B cell (primary cell): ENCODE measurements at regions not wholly inside any gene's neighbourhood (a gene's known extent, or its start where the extent isn't known, plus 50 kb on each side); places are given as distances from the start of the nearest gene placed in this dataset.

ENCODE experiments used
- ATAC-seq: fragments of 200-7000 bp; cut with Tn5 transposase; one replicate; pipeline ENCODE4 v1.10.0; 2021; ENCODE audit warnings: low read depth, mild to moderate bottlenecking, moderate number of reproducible peaks, moderate library complexity
- CTCF ChIA-PET: fragments of 350-600 bp; sonication (Branson Sonifier 250); formaldehyde crosslinking; loops from one replicate; lab custom pipeline; 2021; ENCODE audit warnings: antibody characterized with exemption, inconsistent platforms; lab: Charles Lee
- POLR2A ChIA-PET: fragments of 350-600 bp; sonication (Branson Sonifier 250); formaldehyde crosslinking; loops from one replicate; lab custom pipeline; 2021; ENCODE audit warnings: antibody characterized with exemption; lab: Charles Lee
- DNase-seq: peaks from one replicate; pipeline ENCODE4 v3.0.0; 2013
- H2AFZ ChIP-seq: 2 replicates; pipeline ENCODE4 v1.6.1; 2012; ENCODE audit warnings: mild to moderate bottlenecking, low read depth, low read length; ENCODE audit not compliant: insufficient read depth, poor library complexity, severe bottlenecking
- H3K27ac ChIP-seq, 2 donors: 1 replicate in 1 of 2; 2 replicates in 1 of 2; pipeline ENCODE4 v1.5.1; 2012 to 2013; ENCODE audit warnings: low read length in 2 of 2, mild to moderate bottlenecking in 2 of 2, moderate library complexity in 1 of 2
- H3K27me3 ChIP-seq, 4 experiments: fragments of 200-600 bp in 1 of 4; sonication (generic) in 1 of 4; replicated peaks in 1 of 4; 1 replicate in 2 of 4; 2 replicates in 2 of 4; pipeline versions ENCODE4 v1.6.1 to v1.7.0; 2013 to 2016; ENCODE audit warnings: low read length in 3 of 4, mild to moderate bottlenecking in 2 of 4, mixed read lengths in 1 of 4, moderate library complexity in 1 of 4; ENCODE audit not compliant: insufficient read depth in 4 of 4, control insufficient read depth in 3 of 4; ENCODE audit errors: control extremely low read depth in 1 of 4
- H3K36me3 ChIP-seq, 2 experiments: replicated peaks in 1 of 2; 1 replicate in 1 of 2; 2 replicates in 1 of 2; pipeline versions ENCODE4 v1.6.1 to v1.7.1; 2013; ENCODE audit warnings: low read length in 1 of 2; ENCODE audit not compliant: insufficient read depth in 2 of 2, control insufficient read depth in 1 of 2; ENCODE audit errors: control extremely low read depth in 1 of 2, extremely low read depth in 1 of 2
- H3K4me1 ChIP-seq, 2 donors: fragments of 200-600 bp in 1 of 2; sonication (generic) in 1 of 2; 1 replicate in 1 of 2; 2 replicates in 1 of 2; pipeline versions ENCODE4 v1.5.1 to v1.6.1; 2013 to 2017; ENCODE audit warnings: low read length in 2 of 2; ENCODE audit not compliant: control insufficient read depth in 2 of 2, insufficient read depth in 2 of 2
- H3K4me2 ChIP-seq: replicated peaks from 2 replicates; pipeline ENCODE3; 2012; ENCODE audit warnings: mild to moderate bottlenecking, low read depth, low read length; ENCODE audit not compliant: poor library complexity, severe bottlenecking
- H3K4me3 ChIP-seq, 5 experiments: fragments of 200-600 bp in 1 of 5; sonication (generic) in 1 of 5; 1 replicate in 3 of 5; 2 replicates in 2 of 5; pipeline versions ENCODE4 v1.5.1 to v1.7.0; 2011 to 2016; ENCODE audit warnings: low read length in 4 of 5, mild to moderate bottlenecking in 4 of 5, low read depth in 2 of 5, control low read depth in 1 of 5, moderate library complexity in 1 of 5; ENCODE audit not compliant: insufficient read depth in 1 of 5; ENCODE audit errors: control extremely low read depth in 1 of 5, extremely low read depth in 1 of 5
- H3K79me2 ChIP-seq: fragments of 200-600 bp; sonication (generic); one replicate; pipeline ENCODE4 v1.6.0; 2016; ENCODE audit warnings: low read length; ENCODE audit not compliant: control insufficient read depth, insufficient read depth
- H3K9ac ChIP-seq: fragments of 200-600 bp; sonication (generic); 2 replicates; pipeline ENCODE4 v1.6.1; 2017; ENCODE audit warnings: mild to moderate bottlenecking, low read length, moderate library complexity
- H3K9me3 ChIP-seq, 3 donors: one replicate each; pipeline versions ENCODE4 v1.6.1 to v1.7.1; 2013; ENCODE audit warnings: low read length in 2 of 3; ENCODE audit not compliant: control insufficient read depth in 2 of 3, insufficient read depth in 1 of 3; ENCODE audit errors: control extremely low read depth in 1 of 3
- H4K20me1 ChIP-seq: 2 replicates; pipeline ENCODE4 v1.6.0; 2012; ENCODE audit warnings: mild to moderate bottlenecking, low read length; ENCODE audit not compliant: insufficient read depth, control insufficient read depth, poor library complexity, severe bottlenecking
- H3K27ac Mint-ChIP-seq: one replicate; pipeline ENCODE4 v1.8.0; 2021; ENCODE audit warnings: mixed read lengths
- H3K27me3 Mint-ChIP-seq: one replicate; pipeline ENCODE4 v1.8.0; 2021; ENCODE audit warnings: mixed read lengths
- H3K4me1 Mint-ChIP-seq: one replicate; pipeline ENCODE4 v1.8.0; 2021; ENCODE audit warnings: mixed read lengths
- H3K4me3 Mint-ChIP-seq: one replicate; pipeline ENCODE4 v1.8.0; 2021; ENCODE audit warnings: mixed read lengths
- H3K9me3 Mint-ChIP-seq: one replicate; pipeline ENCODE4 v1.8.0; 2022; ENCODE audit warnings: mixed read lengths; ENCODE audit not compliant: insufficient read depth
- EZH2 ChIP-seq: IDR thresholded peaks from 2 replicates; pipeline ENCODE4 v1.6.1; 2012; ENCODE audit warnings: borderline replicate concordance, low read depth, mild to moderate bottlenecking, moderate library complexity, low read length; ENCODE audit not compliant: insufficient read depth, poor library complexity, severe bottlenecking
- WGBS: methylation state at CpG from one replicate; pipeline ENCODE4 v1.1.5; 2013; ENCODE audit warnings: missing lambda C conversion rate; ENCODE audit not compliant: insufficient coverage; 5-methylcytosine and 5-hydroxymethylcytosine counted together
- intact Hi-C: fragments of 100-400 bp; cut with micrococcal nuclease; formaldehyde crosslinking; loops from one replicate; pipeline ENCODE4 v1.10.0; 2022
- TF ChIP-seq, protein P1 (sequence below): fragments of 200-600 bp; IDR thresholded peaks from one replicate; pipeline ENCODE4 v1.8.0; 2022; ENCODE audit warnings: antibody characterized with exemption, mild to moderate bottlenecking

- ATAC-seq (no peak), DNase-seq (no peak)
- H3K4me3 ChIP-seq = no peak overlapping the region
- TF ChIP-seq EZH2 = no peak
- TF ChIP-seq, protein P1, sequence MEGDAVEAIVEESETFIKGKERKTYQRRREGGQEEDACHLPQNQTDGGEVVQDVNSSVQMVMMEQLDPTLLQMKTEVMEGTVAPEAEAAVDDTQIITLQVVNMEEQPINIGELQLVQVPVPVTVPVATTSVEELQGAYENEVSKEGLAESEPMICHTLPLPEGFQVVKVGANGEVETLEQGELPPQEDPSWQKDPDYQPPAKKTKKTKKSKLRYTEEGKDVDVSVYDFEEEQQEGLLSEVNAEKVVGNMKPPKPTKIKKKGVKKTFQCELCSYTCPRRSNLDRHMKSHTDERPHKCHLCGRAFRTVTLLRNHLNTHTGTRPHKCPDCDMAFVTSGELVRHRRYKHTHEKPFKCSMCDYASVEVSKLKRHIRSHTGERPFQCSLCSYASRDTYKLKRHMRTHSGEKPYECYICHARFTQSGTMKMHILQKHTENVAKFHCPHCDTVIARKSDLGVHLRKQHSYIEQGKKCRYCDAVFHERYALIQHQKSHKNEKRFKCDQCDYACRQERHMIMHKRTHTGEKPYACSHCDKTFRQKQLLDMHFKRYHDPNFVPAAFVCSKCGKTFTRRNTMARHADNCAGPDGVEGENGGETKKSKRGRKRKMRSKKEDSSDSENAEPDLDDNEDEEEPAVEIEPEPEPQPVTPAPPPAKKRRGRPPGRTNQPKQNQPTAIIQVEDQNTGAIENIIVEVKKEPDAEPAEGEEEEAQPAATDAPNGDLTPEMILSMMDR = no peak
- H3K4me1 Mint-ChIP-seq = no peaks in the 10 kb centered on the region
- no peaks in the 10 kb centered on the region for H3K36me3 ChIP-seq
- 86% methylated on average over 1 of the region's 1 CpG for WGBS
- H3K27ac Mint-ChIP-seq = no peak overlapping the region
- no peak overlapping the region for H3K4me3 Mint-ChIP-seq
- ChIA-PET CTCF (no interaction called here), POLR2A (no interaction called here)
- H3K9me3 Mint-ChIP-seq = no peaks in the 10 kb centered on the region
- no peak overlapping the region for H3K4me2 ChIP-seq
- H4K20me1 ChIP-seq = no peaks in the 10 kb centered on the region
- no peak overlapping the region for H3K9ac ChIP-seq
- no peak overlapping the region for H3K27ac ChIP-seq
- H3K4me1 ChIP-seq = no peaks in the 10 kb centered on the region
- intact Hi-C loops = no loop called here
- no peaks in the 10 kb centered on the region for H3K9me3 ChIP-seq
- H3K27me3 ChIP-seq = peaks cover 0 to 10% (median 8%) of the 10 kb centered on the region in 4 experiments
- H3K79me2 ChIP-seq = no peaks in the 10 kb centered on the region
- peaks cover 37% of the 10 kb centered on the region for H3K27me3 Mint-ChIP-seq
- H2AFZ ChIP-seq = no peak overlapping the region
Observed at GRCh38 chr3:124126436-124127023, 134.6 kb upstream of the ROPN1 start.

DNA sequence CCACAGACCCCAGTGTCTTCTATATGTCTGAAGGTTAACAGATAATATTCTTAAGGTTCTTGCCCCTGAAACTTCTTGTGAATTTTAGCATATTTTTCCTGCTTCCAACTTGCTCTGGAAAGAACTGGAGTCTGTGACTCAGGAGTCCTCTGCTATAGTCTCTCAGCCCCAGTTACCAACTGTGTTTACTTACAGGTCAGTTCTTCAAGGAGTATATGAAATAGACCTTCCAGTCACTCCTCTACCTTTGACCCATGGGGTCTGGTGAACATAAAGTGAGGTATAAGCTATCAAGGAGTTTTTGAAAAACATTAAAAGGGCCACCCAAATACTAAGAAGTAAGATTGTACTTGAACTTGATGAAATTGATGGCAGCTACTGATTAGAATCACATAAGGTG lies 139.2 kb upstream of the ROPN1 start:
- no peaks in the 10 kb centered on the region for H3K79me2 ChIP-seq
- ChIA-PET CTCF (no interaction called here), POLR2A (no interaction called here)
- peaks cover 0 to 17% (median 12%) of the 10 kb centered on the region in 4 experiments for H3K27me3 ChIP-seq
- H3K9me3 ChIP-seq = no peaks in the 10 kb centered on the region
- H3K4me1 Mint-ChIP-seq = no peaks in the 10 kb centered on the region
- H3K4me3 ChIP-seq = no peak overlapping the region
- H4K20me1 ChIP-seq = no peaks in the 10 kb centered on the region
- no peak overlapping the region for H3K9ac ChIP-seq
- H3K4me3 Mint-ChIP-seq = no peak overlapping the region
- no peak overlapping the region for H2AFZ ChIP-seq
- H3K9me3 Mint-ChIP-seq = no peaks in the 10 kb centered on the region
- peaks cover 34% of the 10 kb centered on the region for H3K27me3 Mint-ChIP-seq
- H3K36me3 ChIP-seq = no peaks in the 10 kb centered on the region
- intact Hi-C loops = no loop called here
- ATAC-seq = no peak
- no peak overlapping the region for H3K27ac Mint-ChIP-seq
- no peak overlapping the region for H3K27ac ChIP-seq
- TF ChIP-seq EZH2 = no peak
- TF ChIP-seq, protein P1 = no peak
- no peak for DNase-seq
- no peak overlapping the region for H3K4me2 ChIP-seq
- no peaks in the 10 kb centered on the region for H3K4me1 ChIP-seq
